Spleen (tissue), 11 donors: ENCODE measurements at regions not wholly inside any gene's neighbourhood (a gene's known extent, or its start where the extent isn't known, plus 50 kb on each side); places are given as distances from the start of the nearest gene placed in this dataset.

ENCODE experiments used
- DNase-seq: peaks from one replicate; pipeline ENCODE4 v3.0.0-alpha.2; 2020
- H3K27ac ChIP-seq, 8 donors: fragments of 200-600 bp; sonication (generic) in 7 of 8; 1 replicate in 4 of 8; 2 replicates in 4 of 8; pipeline versions ENCODE4 v1.5.0 to v1.8.0; 2016 to 2021; ENCODE audit warnings: inconsistent platforms in 4 of 8, mild to moderate bottlenecking in 4 of 8, moderate library complexity in 1 of 8
- H3K27me3 ChIP-seq, 7 donors: fragments of 200-600 bp; sonication (generic) in 6 of 7; replicated peaks in 1 of 7; 1 replicate in 4 of 7; 2 replicates in 3 of 7; pipeline versions ENCODE4 v1.5.0 to v1.8.0; 2016 to 2021; ENCODE audit warnings: inconsistent platforms in 3 of 7, mild to moderate bottlenecking in 1 of 7
- H3K36me3 ChIP-seq, 6 donors: fragments of 200-600 bp; sonication (generic) in 5 of 6; 1 replicate in 4 of 6; 2 replicates in 2 of 6; pipeline versions ENCODE4 v1.5.0 to v1.8.0; 2016 to 2021; ENCODE audit warnings: inconsistent platforms in 2 of 6
- H3K4me1 ChIP-seq, 6 donors: fragments of 200-600 bp; sonication (generic) in 5 of 6; 1 replicate in 3 of 6; 2 replicates in 3 of 6; pipeline versions ENCODE4 v1.5.0 to v1.8.0; 2016 to 2021; ENCODE audit warnings: inconsistent platforms in 3 of 6
- H3K4me3 ChIP-seq, 8 donors: fragments of 200-600 bp; sonication (generic) in 7 of 8; 1 replicate in 4 of 8; 2 replicates in 4 of 8; pipeline versions ENCODE4 v1.5.0 to v1.8.0; 2016 to 2021; ENCODE audit warnings: inconsistent platforms in 4 of 8, mild to moderate bottlenecking in 4 of 8, moderate library complexity in 2 of 8
- H3K9me3 ChIP-seq, 8 donors: fragments of 200-600 bp; sonication (generic) in 7 of 8; 1 replicate in 4 of 8; 2 replicates in 4 of 8; pipeline versions ENCODE4 v1.5.0 to v1.8.0; 2016 to 2021; ENCODE audit warnings: inconsistent platforms in 4 of 8
- POLR2A ChIP-seq, 3 donors: fragments of 450-650 bp; IDR thresholded peaks; one replicate each; pipeline ENCODE4 v1.5.1; 2017; ENCODE audit warnings: antibody characterized with exemption in 3 of 3, mild to moderate bottlenecking in 1 of 3
- POLR2AphosphoS5 ChIP-seq, 3 donors: sonication (generic); formaldehyde crosslinking; IDR thresholded peaks; one replicate each; pipeline ENCODE4 v1.5.1; 2017; ENCODE audit warnings: antibody characterized with exemption in 3 of 3
- WGBS, 5 donors: extraction: QIAGEN DNeasy Blood & Tissue Kit in 3 of 5; methylation state at CpG; one replicate each; pipeline versions ENCODE4 v1.1.5 to v1.1.7; 2013 to 2018; 5-methylcytosine and 5-hydroxymethylcytosine counted together
- intact Hi-C: fragments of 100-400 bp; cut with DNase I; formaldehyde crosslinking; loops from one replicate; pipeline ENCODE4 v1.15.0; 2023; ENCODE audit warnings: low total_unique reads
- TF ChIP-seq, protein P1 (sequence below), 11 experiments: fragments of 200-600 bp in 7 of 11; fragments of 450-650 bp in 4 of 11; sonication (generic) in 4 of 11; IDR thresholded peaks in 8 of 11; conservative IDR thresholded peaks in 3 of 11; 1 replicate in 7 of 11; 2 replicates in 4 of 11; pipeline versions ENCODE4 v1.4.0 to v1.8.0; 2016 to 2021; ENCODE audit warnings: antibody characterized with exemption in 11 of 11, inconsistent platforms in 4 of 11, mild to moderate bottlenecking in 1 of 11
- donor health status: healthy with polysubstance abuse.
- donor health status: DM: no; HTN: no; CAD: no; lungs with moderate emphysema.
- donor health status: DM: no; HTN: no; CAD: no.
- donor health status: Bipolar disorder and iron deficiency.
- donor health status: healthy.
- donor health status: DM: no; HTN: no; CAD: no.
- donor health status: DM: yes; HTN: yes; CAD: no.

- H3K9me3 ChIP-seq = no peaks in the 10 kb centered on the region
- WGBS, 5 donors = 71 to 91% (median 80%) methylated on average over 3 of the region's 3 CpGs
- H3K27ac ChIP-seq = no peak overlapping the region
- DNase-seq = no peak
- H3K4me1 ChIP-seq = no peaks in the 10 kb centered on the region
- no peak overlapping the region for H3K4me3 ChIP-seq
- no peaks in the 10 kb centered on the region for H3K36me3 ChIP-seq
- no peak for TF ChIP-seq POLR2AphosphoS5 (IDR thresholded peaks at IDR 0.05)
- TF ChIP-seq, protein P1, sequence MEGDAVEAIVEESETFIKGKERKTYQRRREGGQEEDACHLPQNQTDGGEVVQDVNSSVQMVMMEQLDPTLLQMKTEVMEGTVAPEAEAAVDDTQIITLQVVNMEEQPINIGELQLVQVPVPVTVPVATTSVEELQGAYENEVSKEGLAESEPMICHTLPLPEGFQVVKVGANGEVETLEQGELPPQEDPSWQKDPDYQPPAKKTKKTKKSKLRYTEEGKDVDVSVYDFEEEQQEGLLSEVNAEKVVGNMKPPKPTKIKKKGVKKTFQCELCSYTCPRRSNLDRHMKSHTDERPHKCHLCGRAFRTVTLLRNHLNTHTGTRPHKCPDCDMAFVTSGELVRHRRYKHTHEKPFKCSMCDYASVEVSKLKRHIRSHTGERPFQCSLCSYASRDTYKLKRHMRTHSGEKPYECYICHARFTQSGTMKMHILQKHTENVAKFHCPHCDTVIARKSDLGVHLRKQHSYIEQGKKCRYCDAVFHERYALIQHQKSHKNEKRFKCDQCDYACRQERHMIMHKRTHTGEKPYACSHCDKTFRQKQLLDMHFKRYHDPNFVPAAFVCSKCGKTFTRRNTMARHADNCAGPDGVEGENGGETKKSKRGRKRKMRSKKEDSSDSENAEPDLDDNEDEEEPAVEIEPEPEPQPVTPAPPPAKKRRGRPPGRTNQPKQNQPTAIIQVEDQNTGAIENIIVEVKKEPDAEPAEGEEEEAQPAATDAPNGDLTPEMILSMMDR (IDR thresholded peaks at IDR 0.05 in 8 of 11, conservative IDR thresholded peaks at IDR 0.05 in 3 of 11) = no peak
- TF ChIP-seq POLR2A (IDR thresholded peaks at IDR 0.05) = no peak
- H3K27me3 ChIP-seq = no peaks in the 10 kb centered on the region
- intact Hi-C loops = no loop called here
These were observed 159.0 kb upstream of the OR13F1 start for GRCh38 chr9:104345061-104345460.

DNA sequence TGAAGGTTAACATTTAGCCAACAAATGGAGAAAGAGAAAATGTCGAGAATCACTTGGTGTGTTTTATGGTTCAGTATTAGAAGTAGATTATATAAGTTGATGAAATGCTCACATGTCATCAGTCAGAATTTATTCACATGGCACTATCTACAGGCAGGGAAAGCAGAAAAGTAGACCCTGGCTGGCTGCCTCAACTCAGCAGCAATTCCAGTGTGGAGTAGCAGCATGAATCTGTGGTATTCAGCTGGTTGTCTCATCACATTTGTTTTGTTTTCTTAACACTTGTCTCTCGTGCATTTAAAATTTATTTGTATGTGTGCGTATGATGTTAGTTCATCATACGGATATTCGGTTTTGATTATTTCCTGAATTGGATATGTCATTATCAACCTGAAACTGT lies 153.5 kb upstream of the OR13F1 start:
- 82 to 92% (median 89%) methylated on average over 5 of the region's 5 CpGs for WGBS, 5 donors
- no peaks in the 10 kb centered on the region for H3K4me1 ChIP-seq

GRCh38 chr9:104351726-104352125 lies 152.3 kb upstream of the OR13F1 start:
- Histone ChIP-seq H3K9me3 (no peaks in the 10 kb centered on the region), H3K4me1 (no peaks in the 10 kb centered on the region), H3K4me3 (no peak overlapping the region), H3K36me3 (no peaks in the 10 kb centered on the region), H3K27ac (no peak overlapping the region), H3K27me3 (no peaks in the 10 kb centered on the region)
- intact Hi-C loops = no loop called here
- DNase-seq = no peak
- WGBS, 5 donors = 73 to 80% (median 74%) methylated on average over 3 of the region's 3 CpGs
- TF ChIP-seq, protein P1 (IDR thresholded peaks at IDR 0.05 in 8 of 11, conservative IDR thresholded peaks at IDR 0.05 in 3 of 11) = no peak
- TF ChIP-seq POLR2AphosphoS5 (IDR thresholded peaks at IDR 0.05) = no peak
- no peak for TF ChIP-seq POLR2A (IDR thresholded peaks at IDR 0.05)

More for the DNA sequence above, 153.5 kb upstream of the OR13F1 start:
- Histone ChIP-seq H3K4me3 (no peak overlapping the region), H3K9me3 (no peaks in the 10 kb centered on the region), H3K36me3 (no peaks in the 10 kb centered on the region), H3K27me3 (no peaks in the 10 kb centered on the region), H3K27ac (no peak overlapping the region)
- TF ChIP-seq POLR2A (IDR thresholded peaks at IDR 0.05) = no peak
- TF ChIP-seq, protein P1 (IDR thresholded peaks at IDR 0.05 in 8 of 11, conservative IDR thresholded peaks at IDR 0.05 in 3 of 11) = no peak
- TF ChIP-seq POLR2AphosphoS5 (IDR thresholded peaks at IDR 0.05) = no peak
- DNase-seq = no peak
- intact Hi-C loops = no loop called here

- TF ChIP-seq POLR2AphosphoS5 (IDR thresholded peaks at IDR 0.05) = no peak
- TF ChIP-seq, protein P1 (IDR thresholded peaks at IDR 0.05 in 8 of 11, conservative IDR thresholded peaks at IDR 0.05 in 3 of 11) = no peak
- no peak for TF ChIP-seq POLR2A (IDR thresholded peaks at IDR 0.05)
- no peaks in the 10 kb centered on the region for H3K27me3 ChIP-seq
- peaks cover 0 to 26% (median 5%) of the 10 kb centered on the region in 8 donors for H3K9me3 ChIP-seq
- H3K4me1 ChIP-seq = no peaks in the 10 kb centered on the region
- DNase-seq = no peak
- intact Hi-C loops = no loop called here
- no peak overlapping the region for H3K27ac ChIP-seq
- 85 to 91% (median 88%) methylated on average over 11 of the region's 11 CpGs for WGBS, 5 donors
- no peak overlapping the region for H3K4me3 ChIP-seq
- H3K36me3 ChIP-seq = no peaks in the 10 kb centered on the region
These were observed 142.9 kb upstream of the OR13F1 start for GRCh38 chr9:104361207-104361606.
